ENCODE measurements at regions not wholly inside any gene's neighbourhood (a gene's known extent, or its start where the extent isn't known, plus 50 kb on each side); places are given as distances from the start of the nearest gene placed in this dataset.

- DNase-seq (ENCODE audit: low spot score): no peak
Measured at GRCh38 chr4:124321364-124321763, 391.2 kb downstream of the ANKRD50 start.

- peak; percentile 8 for DNase-seq (ENCODE audit: low spot score)
Measured at GRCh38 chr4:124322234-124323065, 390.1 kb downstream of the ANKRD50 start.

GRCh38 chr4:124325690-124326089, 386.8 kb downstream of the ANKRD50 start:
- no peak for DNase-seq (ENCODE audit: low spot score)

GRCh38 chr4:124329134-124329533, 383.4 kb downstream of the ANKRD50 start:
- DNase-seq (ENCODE audit: low spot score): no peak

- no peak for DNase-seq (ENCODE audit: low spot score)
Measured at GRCh38 chr4:124330045-124330444, 382.5 kb downstream of the ANKRD50 start.

GRCh38 chr4:124331781-124332180, 380.8 kb downstream of the ANKRD50 start:
- no peak for DNase-seq (ENCODE audit: low spot score)

- no peak for DNase-seq (ENCODE audit: low spot score)
Measured at GRCh38 chr4:124333466-124333865, 379.1 kb downstream of the ANKRD50 start.

- peak; percentile 44 for DNase-seq (ENCODE audit: low spot score)
Measured at GRCh38 chr4:124334119-124334518, 378.4 kb downstream of the ANKRD50 start.

- DNase-seq (ENCODE audit: low spot score): no peak
Measured at GRCh38 chr4:124337874-124338273, 374.7 kb downstream of the ANKRD50 start.

GRCh38 chr4:124343661-124344171, 368.8 kb downstream of the ANKRD50 start:
- DNase-seq (ENCODE audit: low spot score): no peak

GRCh38 chr4:124372916-124373315, 339.6 kb downstream of the ANKRD50 start:
- DNase-seq (ENCODE audit: low spot score): no peak

GRCh38 chr4:124386163-124386562, 326.4 kb downstream of the ANKRD50 start:
- DNase-seq (ENCODE audit: low spot score): no peak

GRCh38 chr4:124386648-124387047, 325.9 kb downstream of the ANKRD50 start:
- no peak for DNase-seq (ENCODE audit: low spot score)

- no peak for DNase-seq (ENCODE audit: low spot score)
Measured at GRCh38 chr4:124389591-124389990, 322.9 kb downstream of the ANKRD50 start.

GRCh38 chr4:124390861-124391260, 321.7 kb downstream of the ANKRD50 start:
- DNase-seq (ENCODE audit: low spot score): no peak

- DNase-seq (ENCODE audit: low spot score): no peak
Measured at GRCh38 chr4:124396333-124396732, 316.2 kb downstream of the ANKRD50 start.

- no peak for DNase-seq (ENCODE audit: low spot score)
Measured at GRCh38 chr4:124401606-124402005, 310.9 kb downstream of the ANKRD50 start.

- DNase-seq (ENCODE audit: low spot score): no peak
Measured at GRCh38 chr4:124409044-124409443, 303.5 kb downstream of the ANKRD50 start.

GRCh38 chr4:124414276-124415040, 298.1 kb downstream of the ANKRD50 start:
- DNase-seq (ENCODE audit: low spot score): no peak

- DNase-seq (ENCODE audit: low spot score): no peak
Measured at GRCh38 chr4:124415146-124415545, 297.4 kb downstream of the ANKRD50 start.

GRCh38 chr4:124417371-124417770, 295.2 kb downstream of the ANKRD50 start:
- DNase-seq (ENCODE audit: low spot score): no peak

- DNase-seq (ENCODE audit: low spot score): no peak
Measured at GRCh38 chr4:124420166-124420695, 292.3 kb downstream of the ANKRD50 start.

- no peak for DNase-seq (ENCODE audit: low spot score)
Measured at GRCh38 chr4:124423160-124423559, 289.4 kb downstream of the ANKRD50 start.

Measured in Ammon's horn (tissue), 1 donor.